Fibroblast of skin of left biceps (primary cell): ENCODE measurements at regions not wholly inside any gene's neighbourhood (a gene's known extent, or its start where the extent isn't known, plus 50 kb on each side); places are given as distances from the start of the nearest gene placed in this dataset.
"Not testable (repeated sequence)": the region's sequence is repeated elsewhere in the genome, so short reads cannot be mapped to it uniquely, and the experiment has no call there.

Experiments
- DNase-seq, 2 experiments: peaks; one replicate each; pipeline ENCODE4 v3.0.0-alpha.2; 2013; ENCODE audit warnings: low read depth in 2 of 2

DNA sequence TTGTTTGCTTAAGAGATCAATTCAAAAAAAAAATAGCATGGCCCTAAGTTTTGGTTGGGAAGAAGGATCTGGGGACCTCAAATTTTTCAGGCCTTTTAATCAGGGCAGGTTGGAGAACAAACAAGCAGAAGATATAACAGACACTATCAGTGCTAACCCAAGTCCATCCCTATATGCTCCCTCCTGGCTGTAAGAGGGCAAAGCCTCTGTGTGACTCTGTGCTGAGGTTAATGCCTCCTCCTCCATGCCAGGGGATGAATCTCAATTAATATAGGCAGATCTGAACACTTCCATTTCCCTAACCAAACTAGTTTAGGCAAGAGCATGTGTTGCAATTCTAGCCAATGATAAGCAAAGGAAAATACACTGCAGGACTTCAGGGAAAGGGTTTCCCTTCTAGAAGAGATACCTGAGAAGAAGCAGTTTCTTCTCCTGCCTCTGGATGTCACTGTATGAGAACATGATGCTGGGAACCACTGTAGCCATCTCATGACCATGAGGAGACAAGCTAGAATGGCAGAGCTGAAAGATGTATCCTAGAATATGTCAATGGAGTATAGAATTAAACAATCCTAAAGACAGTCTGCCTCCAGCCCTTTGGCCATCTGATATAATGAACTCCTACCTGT, 76.0 kb downstream of the CHD9NB start:
- DNase-seq = no peak

DNA sequence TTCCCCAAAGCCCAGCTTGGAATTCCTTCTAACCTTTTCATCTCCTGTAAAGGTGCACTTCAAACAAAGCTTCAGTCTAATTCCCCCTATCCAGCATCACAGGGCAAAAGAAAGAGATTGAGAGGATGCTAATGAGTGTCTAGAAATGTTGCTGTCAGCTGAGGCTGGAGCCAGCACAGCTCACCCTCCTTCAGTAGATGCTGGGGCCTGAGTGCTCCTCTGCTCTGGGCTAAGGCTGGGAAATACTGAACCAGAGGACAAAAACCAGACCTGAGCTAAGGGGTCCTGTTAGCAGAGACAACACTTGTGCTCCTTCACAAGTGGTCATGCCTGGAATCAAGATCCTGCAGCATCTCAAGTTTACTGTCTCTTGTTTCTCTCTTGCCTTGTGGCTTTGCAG, 85.0 kb downstream of the CHD9NB start:
- no peak for DNase-seq

DNA sequence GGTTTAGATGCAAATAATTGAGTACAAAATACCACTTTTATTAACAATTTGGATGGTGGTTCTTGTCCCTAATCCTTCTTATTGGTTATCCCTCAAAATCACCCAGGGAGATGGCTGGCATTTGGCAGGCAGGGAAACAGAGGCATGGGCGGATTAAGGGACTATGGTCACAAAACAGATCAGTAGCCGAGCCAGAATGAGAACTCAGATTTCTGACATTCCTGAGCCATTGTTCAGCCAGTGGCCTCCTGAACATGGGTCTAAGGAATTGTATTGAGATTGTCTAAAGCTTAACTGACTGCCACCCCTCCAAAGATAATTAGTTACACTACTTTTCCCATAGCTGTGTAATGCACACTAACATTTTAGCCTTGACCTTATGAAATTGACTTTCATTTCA, 88.4 kb downstream of the CHD9NB start:
- DNase-seq = no peak

DNA sequence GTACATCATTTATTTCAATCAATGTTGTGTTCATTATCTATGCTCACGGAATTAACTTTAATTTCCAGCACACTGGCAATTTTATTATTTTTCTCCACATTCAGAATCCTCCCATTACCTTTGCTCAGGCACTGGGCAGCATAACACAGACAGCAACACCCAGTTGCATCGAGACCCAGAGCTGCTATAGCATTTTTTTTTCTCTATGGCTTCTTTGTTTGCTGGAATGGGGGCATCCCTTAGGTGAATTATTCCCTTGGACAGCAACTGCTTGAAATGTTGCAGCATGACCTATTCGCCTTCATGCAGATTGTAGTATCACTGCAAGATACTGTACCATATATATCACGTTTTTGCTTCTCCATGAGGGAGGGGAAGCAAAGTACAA, 88.8 kb downstream of the CHD9NB start:
- no peak for DNase-seq

DNA sequence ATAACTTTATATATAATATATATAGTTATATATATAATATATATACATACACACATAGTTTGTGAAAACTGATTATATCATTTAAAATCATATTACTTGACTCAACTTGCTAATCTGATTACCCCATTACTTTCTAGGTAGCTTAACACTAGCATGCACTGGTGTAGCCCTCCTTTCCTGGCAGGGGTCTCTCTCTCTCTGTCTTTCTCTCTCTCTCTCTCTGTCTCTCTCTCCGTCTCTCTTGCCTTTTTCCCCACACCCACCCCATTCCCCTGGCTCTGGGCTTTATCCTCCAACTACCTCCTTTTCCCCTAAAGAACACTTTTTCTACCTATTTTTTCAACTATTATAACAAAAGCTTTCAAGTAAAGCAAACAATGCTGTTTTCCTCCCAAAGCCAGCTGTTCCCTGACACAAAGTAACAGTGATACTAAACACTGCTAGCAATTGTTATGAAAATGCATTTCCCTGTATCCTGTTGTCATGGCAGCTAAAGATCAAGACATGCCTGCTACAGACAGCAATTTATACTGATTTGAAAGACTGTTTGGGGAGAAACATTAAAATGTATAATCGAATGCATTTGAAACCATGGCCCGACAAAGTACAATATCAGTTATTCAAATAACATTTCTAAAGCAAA, 89.4 kb downstream of the CHD9NB start:
- no peak for DNase-seq

DNA sequence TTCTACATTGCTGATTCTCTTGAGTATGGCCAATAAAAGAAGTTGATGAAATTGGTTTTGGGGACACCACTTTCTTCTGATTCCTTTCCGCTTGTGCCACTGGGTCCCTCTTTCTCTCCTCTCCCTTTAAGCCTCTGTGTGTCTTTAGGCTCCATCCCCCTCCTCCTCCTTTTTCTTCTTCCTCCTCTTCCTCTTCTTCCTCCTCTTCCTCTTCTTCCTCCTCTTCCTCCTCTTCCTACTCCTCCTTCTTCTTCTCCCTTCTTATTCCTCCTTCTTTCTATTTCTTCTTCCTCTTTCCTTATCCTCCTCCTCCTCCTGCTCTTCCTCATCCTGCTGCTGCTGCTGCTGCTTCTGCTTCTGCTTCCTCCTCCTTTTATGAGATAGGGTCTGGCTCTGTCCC, 93.7 kb downstream of the CHD9NB start:
- DNase-seq = no peak

DNA sequence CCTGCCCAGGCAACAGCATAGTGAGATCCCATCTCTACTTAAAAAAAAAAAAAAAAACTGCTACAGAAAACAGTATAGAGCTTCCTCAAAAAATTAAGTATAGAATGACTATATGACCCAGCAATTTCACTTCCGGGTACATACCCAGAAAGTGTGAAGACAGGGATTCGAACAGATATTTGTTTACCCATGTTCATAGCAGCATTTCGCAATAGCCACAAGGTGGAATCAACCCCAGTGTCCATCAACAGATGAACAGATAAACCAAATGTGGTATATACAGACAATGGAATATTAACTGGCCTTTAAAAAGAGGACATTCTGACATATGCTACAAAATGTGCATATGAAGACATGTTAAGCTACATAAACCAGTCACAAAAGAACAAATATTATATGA, 95.5 kb downstream of the CHD9NB start:
- no peak for DNase-seq

DNA sequence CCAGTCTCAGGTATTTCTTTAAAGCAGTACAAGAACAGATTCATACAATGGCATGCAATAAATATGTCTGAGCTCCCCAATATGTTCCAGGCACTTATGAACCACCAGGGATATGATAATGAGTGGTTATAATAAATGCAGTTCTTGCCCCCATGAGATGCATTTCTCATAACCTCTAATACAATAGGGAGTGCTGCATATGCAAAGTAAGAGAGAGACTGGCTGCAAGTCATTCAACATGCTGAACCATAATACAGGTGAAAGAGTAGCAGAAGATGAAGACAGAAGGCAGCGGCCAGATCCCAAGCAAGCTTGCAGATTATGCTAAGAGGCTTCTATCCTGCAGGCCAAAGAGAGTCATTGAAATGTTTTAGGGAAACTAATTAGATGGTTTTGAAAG, 96.7 kb downstream of the CHD9NB start:
- no peak for DNase-seq

DNA sequence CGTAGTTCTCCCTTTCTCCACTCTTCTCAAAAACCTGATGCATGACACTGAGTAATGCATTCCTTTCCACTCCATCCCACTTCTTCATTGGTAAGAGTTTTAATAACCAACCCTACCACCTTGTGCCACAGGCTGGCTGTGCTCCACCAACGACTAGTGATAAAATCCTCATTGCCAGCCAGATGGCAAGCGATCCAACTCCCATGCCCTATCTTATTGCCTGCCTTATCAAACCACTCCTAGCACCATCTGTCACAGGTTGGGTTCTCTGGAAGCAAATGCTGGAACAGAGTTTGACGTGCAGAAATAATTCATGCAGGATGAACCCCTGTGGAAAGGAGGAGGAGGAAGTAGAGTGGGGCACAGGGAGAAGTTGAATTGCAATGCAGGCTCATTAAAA, 99.5 kb downstream of the CHD9NB start:
- no peak for DNase-seq

DNA sequence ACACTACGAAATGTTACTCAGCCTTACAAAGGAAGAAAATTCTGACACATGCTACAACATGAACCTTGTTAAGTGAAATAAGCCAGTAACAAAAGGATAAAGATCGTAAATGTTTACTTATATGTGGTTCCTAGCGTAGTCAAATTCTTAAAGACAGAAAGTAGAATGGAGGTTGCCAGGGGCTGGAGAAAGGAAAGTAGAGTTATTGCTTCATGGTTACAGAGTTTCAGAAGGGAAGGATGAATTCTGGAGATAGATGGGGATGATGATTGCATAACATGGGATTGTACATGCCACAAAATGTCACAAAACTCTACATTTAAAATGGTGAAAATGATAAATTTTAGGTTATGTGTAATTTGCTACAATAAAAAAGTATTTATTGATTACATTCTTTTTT, 103.8 kb downstream of the CHD9NB start:
- no peak for DNase-seq

DNA sequence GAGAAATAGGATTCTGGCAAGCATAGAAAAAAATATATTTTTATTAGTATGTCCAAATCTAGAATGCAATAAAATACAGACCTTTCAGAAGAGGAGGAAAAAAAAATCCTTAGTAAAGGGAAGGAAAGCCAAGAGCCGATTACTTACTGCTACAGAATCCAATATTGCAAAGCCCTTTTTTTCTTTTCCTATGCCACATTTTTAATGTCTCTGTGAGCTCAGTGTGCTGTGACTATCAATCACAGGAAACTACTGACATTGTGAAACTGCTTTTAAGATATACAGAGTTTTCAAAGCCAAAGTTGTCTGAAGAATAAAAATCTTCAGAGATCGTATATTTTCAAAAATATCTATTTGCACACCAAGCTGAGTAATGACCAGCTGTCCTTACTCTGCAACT, 120.4 kb downstream of the CHD9NB start:
- DNase-seq = no peak

DNA sequence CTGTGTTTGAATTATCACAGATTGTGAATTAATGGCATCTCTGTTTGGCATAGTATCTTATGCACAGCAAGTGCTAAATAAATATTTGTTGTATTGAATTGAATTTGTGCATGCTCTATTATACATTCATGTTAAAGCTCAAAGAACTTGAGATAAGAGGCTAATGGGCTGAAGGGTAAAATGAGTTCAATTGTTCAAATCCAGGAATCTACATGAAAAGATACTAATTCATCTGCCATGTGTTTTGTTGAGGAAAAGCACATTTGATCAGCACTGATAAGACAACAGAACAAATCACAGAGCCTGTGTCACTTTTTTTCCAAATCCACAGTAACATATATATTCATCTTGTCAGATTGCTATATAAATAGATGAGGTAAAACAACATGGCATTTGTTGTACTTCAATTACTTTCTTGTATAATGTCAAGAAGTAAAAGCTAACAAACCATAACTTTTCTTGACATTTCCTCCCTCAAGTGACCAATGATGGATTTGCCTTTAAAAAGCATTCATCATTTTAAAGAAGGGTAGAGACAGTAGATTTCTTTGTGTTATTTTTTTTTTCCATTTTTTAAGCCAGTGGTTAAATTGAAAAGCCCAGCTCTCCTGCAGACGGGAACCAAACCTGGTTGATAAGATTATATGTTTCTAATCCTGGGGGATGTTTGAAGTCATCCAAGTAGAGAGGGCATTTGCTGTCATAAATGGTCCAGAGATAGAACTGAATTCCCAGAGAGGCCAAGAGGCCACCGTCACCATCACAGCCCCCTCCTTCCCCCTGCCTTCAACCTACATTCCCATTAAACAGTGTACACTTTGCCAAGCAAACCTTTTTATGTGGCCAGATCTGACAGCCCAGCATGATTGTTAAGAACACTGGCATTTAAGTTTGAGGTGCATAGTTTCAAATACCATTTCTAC, 123.0 kb downstream of the CHD9NB start:
- DNase-seq = no peak

DNA sequence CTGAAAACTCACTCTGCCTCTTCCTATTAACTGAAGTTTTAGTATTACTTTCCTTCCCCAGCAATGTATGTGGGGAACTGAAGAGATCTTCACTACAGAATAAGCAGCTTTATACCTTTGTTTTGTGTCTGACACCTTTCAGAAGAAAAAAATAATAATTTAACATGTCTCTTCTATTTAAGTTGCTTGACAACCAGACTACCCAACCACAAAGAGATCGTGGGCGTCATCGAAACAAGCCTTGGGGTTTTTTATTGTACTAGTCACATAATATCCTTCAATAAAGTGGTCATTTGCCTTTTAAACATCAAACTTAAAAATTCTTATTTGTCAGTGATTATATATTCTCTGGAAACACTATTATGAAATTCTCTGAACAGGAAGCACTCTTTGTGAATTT, 123.7 kb downstream of the CHD9NB start:
- DNase-seq = no peak

DNA sequence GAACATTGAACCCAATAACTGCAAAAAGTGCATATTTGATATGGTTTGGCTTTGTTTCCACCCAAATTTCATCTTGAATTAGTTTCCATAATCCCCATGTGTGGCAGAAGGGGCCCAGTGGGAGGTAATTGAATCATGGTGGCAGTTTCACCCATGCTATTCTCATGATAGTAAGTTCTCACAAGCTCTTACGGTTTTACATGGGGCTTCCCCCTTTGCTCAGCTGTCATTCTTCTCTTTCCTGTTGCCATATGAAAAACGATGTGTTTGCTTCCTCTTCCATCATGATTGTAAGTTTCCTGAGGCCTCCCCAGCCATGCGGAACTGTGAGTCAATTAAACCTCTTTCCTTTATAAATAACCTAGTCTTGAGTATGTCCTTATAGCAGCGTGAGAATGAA, 127.6 kb downstream of the CHD9NB start:
- DNase-seq = no peak

DNA sequence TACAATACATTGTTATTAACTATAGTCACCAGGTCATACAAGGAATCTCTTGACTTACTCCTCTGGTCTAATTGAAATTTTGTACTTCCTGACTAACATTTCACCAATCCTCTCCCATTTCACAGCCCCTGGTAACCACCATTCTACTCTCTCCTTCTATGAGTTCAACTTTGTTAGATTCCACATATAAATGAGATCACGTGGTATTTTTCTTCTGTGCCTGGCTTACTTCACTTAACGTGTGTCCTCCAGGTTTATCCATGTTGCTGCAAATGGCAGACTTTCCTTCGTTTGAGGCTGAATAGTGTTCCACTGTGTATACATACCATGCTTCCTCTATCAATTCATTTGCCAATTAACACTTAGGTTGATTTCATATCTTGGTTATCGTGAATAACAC, 128.5 kb downstream of the CHD9NB start:
- DNase-seq = no peak

DNA sequence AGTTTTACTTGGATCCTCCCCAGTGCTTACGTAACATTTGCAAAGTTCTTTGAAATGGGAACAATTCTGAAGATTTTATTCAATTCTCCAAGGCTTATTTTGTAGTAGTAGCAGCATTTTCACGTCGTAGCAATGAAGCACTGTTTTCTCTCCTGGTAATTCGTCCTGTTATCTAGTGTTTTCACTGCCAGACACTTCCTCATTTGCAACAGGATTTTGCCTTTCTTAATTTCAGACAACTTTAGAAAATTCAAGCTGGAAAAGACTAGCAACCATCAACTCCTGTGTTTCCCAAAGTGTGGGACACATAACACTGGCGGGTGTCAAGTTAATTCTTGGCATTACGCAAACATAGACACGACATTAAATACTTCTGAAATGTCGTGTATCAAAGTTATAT, 131.6 kb downstream of the CHD9NB start:
- DNase-seq = no peak

DNA sequence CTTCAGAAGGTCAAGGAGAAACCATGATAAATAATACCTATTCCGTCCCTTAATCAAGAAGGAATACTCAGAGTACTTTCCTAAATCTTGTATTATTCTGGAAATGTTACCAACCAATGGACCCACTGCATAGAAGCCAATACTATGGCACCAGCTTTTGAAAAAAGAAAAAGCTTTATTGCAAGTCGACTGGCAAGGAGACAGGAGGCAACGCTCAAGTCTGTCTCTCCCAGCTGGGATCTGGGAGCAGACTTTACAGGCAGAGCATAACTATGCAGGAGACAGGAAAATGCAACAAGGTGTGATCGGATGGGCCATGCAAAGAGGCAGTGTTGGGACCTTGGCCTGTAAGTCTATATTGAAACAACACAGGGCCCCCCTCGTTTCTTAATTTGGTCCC, 132.4 kb downstream of the CHD9NB start:
- no peak for DNase-seq

DNA sequence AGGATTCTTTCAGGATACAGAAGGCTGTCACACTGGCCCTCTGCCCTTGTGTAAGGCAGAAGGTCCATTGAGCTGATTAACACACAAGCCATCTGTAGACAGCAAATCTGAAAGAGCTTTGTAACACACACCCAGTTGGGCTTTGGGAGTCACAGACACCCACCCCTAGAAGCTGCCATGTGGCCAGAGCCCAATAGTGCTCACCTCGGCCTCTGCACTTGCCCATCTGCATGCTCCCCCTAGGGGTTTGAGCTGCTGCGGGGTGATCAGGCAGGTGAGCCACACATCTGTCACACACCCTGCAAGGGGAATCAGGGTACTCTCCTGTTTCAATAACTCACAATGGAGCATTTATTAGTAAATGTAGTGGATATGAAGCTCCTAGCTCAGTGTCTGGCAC, 138.3 kb downstream of the CHD9NB start:
- DNase-seq = no peak

DNA sequence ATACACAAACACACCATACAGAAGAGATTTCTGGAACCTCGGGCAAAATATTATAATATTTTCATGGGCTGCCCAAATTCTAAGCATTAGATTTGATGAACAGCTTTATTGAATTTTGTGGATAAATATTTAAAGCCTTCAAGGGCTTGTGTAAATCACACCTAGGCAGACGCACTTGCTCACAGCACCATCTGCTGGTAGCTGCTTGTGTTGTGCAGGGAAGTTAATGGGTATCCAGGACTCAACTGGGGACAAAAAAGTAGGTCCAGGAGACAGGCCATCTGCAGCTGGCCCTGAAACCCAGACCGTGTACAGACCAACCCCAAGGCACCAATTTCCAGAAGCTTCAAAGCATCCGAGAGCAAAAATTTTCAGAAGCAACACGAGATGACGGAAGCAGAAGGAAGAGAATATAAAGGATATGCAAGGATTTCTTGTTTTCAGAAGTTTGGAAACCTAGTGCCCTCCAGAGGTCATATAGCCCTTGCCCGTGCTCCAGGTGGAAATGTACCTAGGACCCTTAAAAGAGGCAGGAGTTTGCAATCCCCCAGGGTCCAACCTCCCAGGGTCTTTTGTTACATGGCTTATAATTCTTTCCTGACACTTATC, 140.0 kb downstream of the CHD9NB start:
- peak in 1 of 2 experiments; percentile 1 for DNase-seq

DNA sequence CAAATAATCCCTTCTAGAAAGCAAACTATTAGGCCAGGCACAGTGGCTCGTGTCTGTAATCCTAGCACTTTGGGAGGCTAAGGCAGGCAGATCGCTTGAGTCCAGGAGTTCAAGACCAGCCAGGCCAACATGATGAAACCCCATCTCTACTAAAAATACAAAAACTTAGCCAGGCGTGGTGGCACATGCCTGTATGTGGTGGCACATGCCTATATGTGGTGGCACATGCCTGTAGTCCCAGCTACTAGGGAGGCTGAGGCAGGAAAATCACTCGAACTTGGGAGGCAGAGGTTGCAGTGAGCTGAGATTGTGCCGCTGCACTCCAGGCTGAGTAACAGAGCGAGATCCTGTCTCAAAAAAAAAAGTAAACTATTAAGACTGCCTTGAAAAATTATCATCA, 144.6 kb downstream of the CHD9NB start:
- DNase-seq = not testable (repeated sequence)

DNA sequence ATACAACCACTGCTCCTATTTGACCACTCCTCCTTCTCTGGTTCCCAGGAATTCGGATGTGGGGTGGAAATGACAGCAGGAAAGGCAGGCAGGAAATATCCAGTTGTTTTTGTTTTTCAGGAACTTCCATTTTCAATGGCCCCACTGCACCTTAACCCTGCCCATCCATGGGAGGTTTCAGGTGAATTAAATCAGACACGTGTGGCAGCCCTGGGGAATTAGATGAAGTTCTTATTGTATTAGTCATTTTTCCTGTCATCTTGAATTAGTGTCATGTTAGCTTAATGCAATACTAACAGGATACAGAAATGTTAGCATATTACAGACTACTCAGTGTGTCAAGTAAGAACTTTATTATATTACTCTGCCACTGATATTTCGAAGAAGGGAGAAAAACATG, 146.4 kb downstream of the CHD9NB start:
- DNase-seq = no peak

DNA sequence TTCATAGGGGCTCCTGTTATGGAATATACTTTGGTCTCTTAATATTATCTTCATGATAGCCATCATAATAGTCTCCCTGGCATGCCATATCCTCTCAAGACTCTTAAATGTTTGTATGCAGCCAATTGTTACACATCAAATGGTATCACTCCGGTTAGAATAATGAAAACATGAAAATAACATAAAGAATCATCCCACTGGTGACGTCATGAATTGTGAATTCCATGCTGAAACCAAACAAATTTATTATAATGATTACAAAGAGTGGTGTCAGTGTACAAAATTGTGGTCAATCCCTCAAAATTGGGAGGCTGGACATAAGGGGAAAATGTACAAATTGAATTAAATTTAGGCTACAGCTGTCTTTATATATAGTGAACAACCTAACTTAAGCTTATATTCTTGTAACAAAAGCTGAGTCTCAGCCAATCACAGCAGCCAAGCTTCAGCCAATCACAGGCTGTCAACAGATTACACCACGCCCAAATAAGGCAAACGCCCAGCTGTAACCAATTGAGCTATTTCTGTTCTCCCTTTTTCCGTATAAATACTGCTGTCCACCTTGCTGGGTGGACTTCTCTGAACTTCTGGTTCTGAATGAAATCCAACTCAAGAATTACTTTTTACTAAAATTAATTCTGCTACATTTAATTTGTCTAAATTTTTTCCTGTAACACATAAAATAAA, 156.1 kb downstream of the CHD9NB start:
- no peak for DNase-seq
